HL-60 (cell line): ENCODE measurements at regions not wholly inside any gene's neighbourhood (a gene's known extent, or its start where the extent isn't known, plus 50 kb on each side); places are given as distances from the start of the nearest gene placed in this dataset.

Experiments used
- POLR2AphosphoS5 ChIP-seq: IDR thresholded peaks from 2 replicates; pipeline ENCODE4 v1.6.1; 2012; ENCODE audit warnings: low read depth
- SPI1 ChIP-seq: IDR thresholded peaks from 2 replicates; pipeline ENCODE4 v1.6.1; 2012; ENCODE audit warnings: low read depth, mild to moderate bottlenecking, borderline replicate concordance
- TF ChIP-seq, protein P1 (sequence below): IDR thresholded peaks from one replicate; pipeline ENCODE4 v1.5.1; 2011; ENCODE audit warnings: low read length, control low read depth, inconsistent platforms; ENCODE audit not compliant: insufficient read depth

GRCh38 chr5:124948062-124948753, 201.8 kb upstream of the ZNF608 start:
- TF ChIP-seq, protein P1, sequence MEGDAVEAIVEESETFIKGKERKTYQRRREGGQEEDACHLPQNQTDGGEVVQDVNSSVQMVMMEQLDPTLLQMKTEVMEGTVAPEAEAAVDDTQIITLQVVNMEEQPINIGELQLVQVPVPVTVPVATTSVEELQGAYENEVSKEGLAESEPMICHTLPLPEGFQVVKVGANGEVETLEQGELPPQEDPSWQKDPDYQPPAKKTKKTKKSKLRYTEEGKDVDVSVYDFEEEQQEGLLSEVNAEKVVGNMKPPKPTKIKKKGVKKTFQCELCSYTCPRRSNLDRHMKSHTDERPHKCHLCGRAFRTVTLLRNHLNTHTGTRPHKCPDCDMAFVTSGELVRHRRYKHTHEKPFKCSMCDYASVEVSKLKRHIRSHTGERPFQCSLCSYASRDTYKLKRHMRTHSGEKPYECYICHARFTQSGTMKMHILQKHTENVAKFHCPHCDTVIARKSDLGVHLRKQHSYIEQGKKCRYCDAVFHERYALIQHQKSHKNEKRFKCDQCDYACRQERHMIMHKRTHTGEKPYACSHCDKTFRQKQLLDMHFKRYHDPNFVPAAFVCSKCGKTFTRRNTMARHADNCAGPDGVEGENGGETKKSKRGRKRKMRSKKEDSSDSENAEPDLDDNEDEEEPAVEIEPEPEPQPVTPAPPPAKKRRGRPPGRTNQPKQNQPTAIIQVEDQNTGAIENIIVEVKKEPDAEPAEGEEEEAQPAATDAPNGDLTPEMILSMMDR = no peak
- TF ChIP-seq POLR2AphosphoS5 = no peak
- no peak for TF ChIP-seq SPI1
